ENCODE measurements at regions not wholly inside any gene's neighbourhood (a gene's known extent, or its start where the extent isn't known, plus 50 kb on each side); places are given as distances from the start of the nearest gene placed in this dataset.

DNA sequence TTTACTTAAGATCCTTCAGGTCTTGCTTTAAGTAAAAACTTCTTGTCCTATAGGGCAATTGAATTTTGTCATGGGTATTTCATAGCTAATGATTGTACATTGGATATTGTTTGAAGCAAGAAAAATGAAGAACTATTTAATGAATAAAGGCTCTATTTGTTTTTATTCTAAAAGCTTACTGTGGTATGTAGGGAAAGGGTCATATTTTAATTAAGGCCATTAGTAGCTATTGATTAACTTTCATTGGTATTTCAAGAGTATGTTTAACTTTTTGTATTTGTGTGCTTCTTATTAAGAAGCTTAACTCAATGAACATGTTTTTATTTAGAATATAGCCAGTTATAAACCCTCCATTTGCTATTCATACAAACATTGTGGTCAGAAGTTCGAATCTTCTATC lies 1951.8 kb upstream of the ADGRL3 start:
- Histone ChIP-seq H4K8ac (ENCODE audit: extremely low read depth, insufficient read depth, low read length) (no peak overlapping the region), H3K27me3 (replicated peaks in 1 of 4; ENCODE audit: control insufficient read depth in 3 of 4, extremely low read depth in 1 of 4, insufficient read depth in 3 of 4, low read length in 3 of 4) (no peaks in the 10 kb centered on the region), H3K36me3 (ENCODE audit: control insufficient read depth in 2 of 4, insufficient read depth in 4 of 4, low read length in 3 of 4) (no peaks in the 10 kb centered on the region), H2BK15ac (ENCODE audit: low read length) (no peak overlapping the region), H3K23ac (ENCODE audit: insufficient read length) (no peak overlapping the region), H3K18ac (ENCODE audit: extremely low read depth, low read length) (no peak overlapping the region), H2BK20ac (ENCODE audit: low read length) (no peak overlapping the region), H3K79me1 (ENCODE audit: low read depth, low read length) (no peaks in the 10 kb centered on the region), H2BK120ac (replicated peaks; ENCODE audit: low read depth, low read length) (no peak overlapping the region), H4K5ac (ENCODE audit: insufficient read length, low read depth, low read length) (no peak overlapping the region), H3K23me2 (ENCODE audit: low read depth, low read length) (no peaks in the 10 kb centered on the region), H3K9ac (replicated peaks in 1 of 4; ENCODE audit: extremely low read depth in 1 of 4, low read depth in 3 of 4, low read length in 3 of 4) (no peak overlapping the region), H2BK12ac (ENCODE audit: low read depth, low read length) (no peak overlapping the region), H4K91ac (replicated peaks; ENCODE audit: insufficient read length, low read length) (no peak overlapping the region), H3K9me3 (ENCODE audit: insufficient read depth in 2 of 2, low read depth in 1 of 2, low read length in 1 of 2) (no peaks in the 10 kb centered on the region), H3K4ac (replicated peaks; ENCODE audit: insufficient read length, low read depth, low read length) (no peak overlapping the region), H3K79me2 (ENCODE audit: control insufficient read depth in 1 of 2, insufficient read depth in 2 of 2, low read length in 2 of 2) (no peaks in the 10 kb centered on the region), H3K27ac (ENCODE audit: low read depth, low read length) (no peak overlapping the region), H3K4me3 (ENCODE audit: extremely low read depth in 1 of 4, insufficient read depth in 2 of 4, low read depth in 3 of 4, low read length in 4 of 4) (no peak overlapping the region), H3K14ac (ENCODE audit: insufficient read length) (no peak overlapping the region), H3K4me1 (replicated peaks in 1 of 4; ENCODE audit: control insufficient read depth in 3 of 4, insufficient read depth in 4 of 4, low read length in 3 of 4) (no peaks in the 10 kb centered on the region), H2AK5ac (ENCODE audit: low read depth, low read length) (no peak overlapping the region), H4K20me1 (replicated peaks in 1 of 2; ENCODE audit: control insufficient read depth in 1 of 2, insufficient read depth in 2 of 2, low read length in 2 of 2) (no peaks in the 10 kb centered on the region), H3K4me2 (ENCODE audit: insufficient read depth in 1 of 2, low read depth in 2 of 2, low read length in 2 of 2) (no peak overlapping the region), H3K56ac (replicated peaks; ENCODE audit: insufficient read length, low read depth, low read length) (no peak overlapping the region), H2BK5ac (ENCODE audit: low read depth, low read length) (no peak overlapping the region), H2AFZ (ENCODE audit: low read length) (no peak overlapping the region)
- CTCF ChIA-PET (ENCODE audit: partially characterized antibody), result interaction anchor here (0.6 to 1.1 kb wide), 3 partner anchors 26 to 1607 kb away, joined by 3 read pairs; no protein-coding TSS in a partner anchor
- FAIRE-seq, result no peak
- 100% methylated on average over 1 of the region's 1 CpG; no CpG with 5 or more reads in 1 of the 2 experiments for WGBS, 2 experiments (ENCODE audit: extremely low coverage in 1 of 2, insufficient coverage in 1 of 2, insufficient read length in 1 of 2, insufficient replicate concordance in 2 of 2, low coverage in 1 of 2, low lambda C conversion rate in 2 of 2, missing lambda C conversion rate in 1 of 2)
- DNase-seq (ENCODE audit: low read depth in 1 of 2, low spot score in 2 of 2), result no peak
- POLR2A ChIA-PET (ENCODE audit: partially characterized antibody), result no interaction called here
- TF ChIP-seq BRCA1 (IDR thresholded peaks at IDR 0.05; ENCODE audit: low read depth, low read length) (no peak), RXRA (IDR thresholded peaks at IDR 0.05; ENCODE audit: insufficient read depth, low read depth, low read length) (no peak), RAD21 (IDR thresholded peaks at IDR 0.05 in 1 of 2, conservative IDR thresholded peaks at IDR 0.05 in 1 of 2; ENCODE audit: low read depth in 2 of 2, low read length in 2 of 2) (no peak), KDM4A (IDR thresholded peaks at IDR 0.05; ENCODE audit: low read depth, low read length, severe bottlenecking) (no peak), NANOG (IDR thresholded peaks at IDR 0.05; ENCODE audit: insufficient read depth, low read depth, low read length, poor library complexity, severe bottlenecking) (no peak), PHF8 (conservative IDR thresholded peaks at IDR 0.05; ENCODE audit: low read depth, low read length) (no peak), SAP30 (IDR thresholded peaks at IDR 0.05; ENCODE audit: insufficient read depth, insufficient replicate concordance, low read length) (no peak), HDAC2 (IDR thresholded peaks at IDR 0.05; ENCODE audit: borderline replicate concordance in 1 of 2, low read depth in 2 of 2, low read length in 2 of 2) (no peak), RNF2 (IDR thresholded peaks at IDR 0.05; ENCODE audit: borderline replicate concordance, low read depth, low read length, missing control alignments, poor library complexity, severe bottlenecking) (no peak), CBX5 (IDR thresholded peaks at IDR 0.05; ENCODE audit: low read depth, low read length) (no peak), SP1 (IDR thresholded peaks at IDR 0.05; ENCODE audit: low read depth, low read length) (no peak), SRF (IDR thresholded peaks at IDR 0.05; ENCODE audit: low read depth, low read length) (no peak)
- TF ChIP-seq, protein P1, sequence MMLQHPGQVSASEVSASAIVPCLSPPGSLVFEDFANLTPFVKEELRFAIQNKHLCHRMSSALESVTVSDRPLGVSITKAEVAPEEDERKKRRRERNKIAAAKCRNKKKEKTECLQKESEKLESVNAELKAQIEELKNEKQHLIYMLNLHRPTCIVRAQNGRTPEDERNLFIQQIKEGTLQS (IDR thresholded peaks at IDR 0.05; ENCODE audit: insufficient read depth, low read depth, low read length), result no peak
